ENCODE measurements at regions not wholly inside any gene's neighbourhood (a gene's known extent, or its start where the extent isn't known, plus 50 kb on each side); places are given as distances from the start of the nearest gene placed in this dataset.
"Not testable (repeated sequence)": the region's sequence is repeated elsewhere in the genome, so short reads cannot be mapped to it uniquely, and the experiment has no call there.

DNA sequence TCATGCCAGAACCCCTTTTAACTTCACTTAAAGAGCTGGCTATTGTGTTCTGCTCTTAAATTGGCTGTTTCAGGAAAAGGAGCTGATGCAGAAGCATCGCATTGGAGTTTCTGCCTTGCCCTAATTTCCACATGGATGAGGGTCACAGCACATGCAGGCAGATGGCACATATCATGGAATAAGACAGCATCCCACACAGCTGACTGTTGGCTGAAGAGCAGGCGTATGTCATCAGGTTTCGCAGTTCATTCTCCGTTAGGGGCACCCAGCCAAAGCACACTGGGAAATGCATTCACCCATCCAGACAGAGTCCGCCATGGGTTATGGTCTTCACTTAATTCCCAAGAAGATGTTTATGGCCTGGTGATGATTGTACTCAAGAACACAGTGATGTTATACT, 572.5 kb downstream of the LIG4 start:
- no peak for DNase-seq

DNA sequence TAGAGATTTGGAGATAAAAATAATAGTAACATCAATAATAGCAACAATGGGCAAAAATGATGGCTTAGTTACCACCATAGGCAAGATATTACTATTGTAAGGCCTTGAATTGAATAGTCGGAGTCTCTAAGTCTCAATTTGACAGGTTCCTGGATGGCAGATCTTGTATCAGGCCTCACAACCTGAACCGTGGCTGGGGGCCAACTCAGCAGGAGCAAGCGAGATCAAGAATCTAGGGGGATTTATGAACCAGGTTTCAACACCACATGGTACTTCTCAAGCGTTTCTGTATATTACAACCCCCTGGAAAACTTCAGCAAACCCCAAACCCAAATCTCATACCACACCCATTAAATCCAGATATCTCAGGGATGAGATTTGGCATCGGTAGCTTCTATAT, 573.8 kb downstream of the LIG4 start:
- DNase-seq = no peak

DNA sequence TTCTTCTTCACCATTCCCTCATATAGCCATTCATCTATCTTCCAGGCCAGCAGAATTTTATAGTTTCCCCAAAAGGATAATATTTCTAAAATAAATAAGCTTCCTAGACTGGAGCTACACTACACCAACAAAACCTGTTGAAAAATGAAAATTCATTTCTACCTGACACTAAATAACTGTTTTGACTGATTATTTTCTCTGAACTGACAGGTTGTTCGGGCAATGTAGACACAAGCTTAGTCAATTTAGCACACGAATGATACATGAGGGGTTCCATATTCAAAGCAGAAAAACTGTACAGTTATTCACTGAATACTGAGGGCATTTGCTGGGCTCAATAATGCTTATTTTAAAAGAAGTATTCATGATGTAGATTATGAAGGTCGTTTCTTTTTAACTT, 589.7 kb downstream of the LIG4 start:
- no peak for DNase-seq

DNA sequence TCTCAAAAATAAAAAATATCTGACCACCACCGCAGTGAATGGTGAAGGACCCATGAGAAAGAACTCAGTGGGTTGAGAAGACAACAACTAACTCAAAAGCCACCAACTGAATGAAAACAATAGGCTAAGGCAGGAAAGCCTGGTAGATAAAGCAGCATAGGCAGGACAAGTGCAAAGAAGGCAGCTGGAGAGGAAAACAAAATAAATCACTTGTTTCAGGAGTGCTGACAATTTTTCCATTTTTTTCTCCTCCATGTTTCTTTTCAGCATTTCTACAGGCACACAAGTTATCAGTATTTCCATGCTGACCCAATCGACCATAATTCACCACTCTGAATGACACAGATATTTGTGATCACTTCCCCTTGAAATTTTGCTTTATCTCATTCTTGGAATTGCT, 597.8 kb downstream of the LIG4 start:
- DNase-seq = no peak

DNA sequence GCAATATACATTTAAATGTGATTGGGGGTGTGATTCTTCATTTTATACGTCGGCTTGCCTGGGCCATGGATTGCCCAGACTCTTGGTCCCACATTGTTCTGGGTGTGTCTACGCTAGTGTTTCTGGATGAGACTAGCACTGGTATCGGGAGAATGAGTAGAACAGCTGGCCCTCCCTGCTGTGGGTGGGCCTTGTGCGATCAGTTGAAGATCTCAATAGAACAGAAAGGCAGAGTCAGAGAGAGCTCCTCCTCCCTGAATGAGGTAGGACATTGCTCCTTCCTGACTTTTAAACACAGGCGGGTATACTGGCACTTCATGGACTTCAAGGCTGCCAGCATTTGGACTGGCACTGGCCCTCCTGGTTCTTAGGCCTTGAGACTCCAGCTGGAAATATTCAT, 603.0 kb downstream of the LIG4 start:
- DNase-seq = no peak

DNA sequence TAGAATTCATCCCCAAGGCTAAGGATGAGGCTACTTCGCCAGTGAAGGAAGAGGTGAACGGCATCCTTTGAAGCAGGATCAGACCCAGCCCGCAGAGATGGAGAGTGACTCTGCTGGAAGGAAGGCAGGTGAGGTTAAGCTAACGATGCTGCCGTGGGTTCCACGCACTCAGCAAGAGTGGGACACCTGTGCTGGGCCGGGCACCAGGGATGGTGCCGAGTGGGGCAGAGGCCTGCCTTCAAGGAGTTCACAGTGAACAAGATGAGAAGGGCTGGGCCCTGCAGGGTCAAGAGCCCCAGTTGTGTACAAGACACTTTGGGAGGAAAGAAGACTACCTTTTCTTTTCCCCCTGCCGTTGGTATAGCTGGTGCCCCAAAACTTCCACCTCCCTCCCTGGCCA, 606.6 kb downstream of the LIG4 start:
- no peak for DNase-seq

DNA sequence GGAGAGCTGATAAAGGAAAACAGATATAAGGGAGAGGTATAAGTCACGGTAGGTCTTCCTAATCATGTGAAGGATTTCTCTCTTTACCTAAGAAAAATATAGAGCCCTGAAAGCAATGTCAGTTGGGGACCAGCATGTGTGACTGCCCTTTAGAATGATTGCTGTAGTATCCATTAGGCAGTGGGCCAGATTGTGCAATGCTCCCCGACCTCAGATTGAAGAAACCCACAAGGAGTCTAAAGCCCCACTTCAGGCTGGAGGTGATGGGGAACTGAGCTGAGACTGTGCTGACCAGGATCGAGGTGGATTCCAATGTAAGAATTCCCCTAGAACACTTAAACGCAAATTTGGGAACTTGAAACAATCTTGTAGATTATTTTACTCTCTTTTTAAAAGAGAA, 614.4 kb downstream of the LIG4 start:
- DNase-seq = no peak

DNA sequence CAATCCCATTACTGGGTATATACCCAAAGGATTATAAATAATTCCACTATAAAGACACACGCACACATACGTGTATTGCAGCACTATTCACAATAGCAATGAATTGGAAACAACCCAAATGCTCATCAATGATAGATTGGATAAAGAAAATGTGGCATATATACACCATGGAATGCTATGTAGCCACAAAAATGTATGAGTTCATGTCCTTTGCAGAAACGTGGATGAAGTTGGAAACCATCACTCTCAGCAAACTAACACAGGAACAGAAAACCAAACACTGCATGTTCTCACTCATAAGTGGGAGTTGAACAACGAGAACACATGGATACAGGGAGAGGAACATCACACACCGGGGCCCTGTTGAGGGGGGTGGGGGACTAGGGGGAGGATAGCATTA, 619.0 kb downstream of the LIG4 start:
- DNase-seq = not testable (repeated sequence)

DNA sequence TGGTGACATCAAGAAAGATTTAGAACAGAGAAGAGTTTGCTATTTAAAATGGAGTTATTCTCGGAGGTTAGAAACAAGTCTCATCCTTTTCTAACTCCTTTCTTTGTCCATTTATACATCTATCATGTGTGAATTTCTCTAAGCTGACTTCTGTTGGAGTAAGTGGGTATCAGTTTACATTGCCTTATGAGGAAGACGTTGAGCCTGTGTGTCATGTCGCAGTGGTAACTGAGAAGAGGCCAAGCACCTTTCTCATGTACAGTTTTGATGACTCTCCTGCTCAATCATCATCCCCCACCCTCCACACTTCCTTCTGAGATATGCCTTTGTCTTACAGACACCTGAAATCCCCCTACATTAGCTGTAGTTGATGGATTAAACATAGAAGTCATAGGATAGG, 624.8 kb downstream of the LIG4 start:
- DNase-seq = no peak

DNA sequence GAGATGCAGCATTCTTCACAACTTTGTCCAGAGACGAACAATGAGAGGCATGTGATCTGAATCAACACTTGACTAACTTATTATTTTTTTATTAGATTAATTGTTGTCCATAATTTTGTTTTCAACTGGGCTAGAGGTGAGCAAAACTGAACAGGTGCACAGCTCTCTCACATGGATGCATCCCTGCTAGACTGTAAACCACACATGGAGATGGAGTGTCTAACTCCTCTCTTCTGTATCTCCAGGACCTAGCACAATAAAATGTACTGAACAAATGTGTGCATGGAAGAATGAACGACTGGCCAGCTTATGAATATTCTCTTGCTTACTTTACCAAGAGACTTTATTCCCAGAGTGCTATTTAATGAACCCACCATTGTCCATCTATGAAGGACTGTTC, 627.7 kb downstream of the LIG4 start:
- no peak for DNase-seq

DNA sequence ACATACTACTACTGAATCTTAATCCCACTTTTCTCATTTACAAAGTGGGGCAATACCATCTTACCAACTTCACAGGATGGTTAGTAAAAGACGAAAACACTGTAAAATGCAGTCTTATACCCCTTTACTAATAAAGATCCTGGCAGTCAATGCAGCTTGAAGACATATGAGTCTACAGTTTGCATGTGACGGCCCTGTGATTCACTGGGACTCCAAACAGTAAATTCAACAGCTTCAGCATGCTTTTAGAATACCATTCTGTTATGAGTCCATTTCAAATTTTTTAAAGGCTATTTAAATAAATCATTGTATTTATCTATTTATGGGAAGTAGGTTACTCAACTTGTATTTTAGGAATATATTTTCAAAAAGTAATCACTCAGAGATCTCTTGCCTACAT, 629.1 kb downstream of the LIG4 start:
- no peak for DNase-seq

DNA sequence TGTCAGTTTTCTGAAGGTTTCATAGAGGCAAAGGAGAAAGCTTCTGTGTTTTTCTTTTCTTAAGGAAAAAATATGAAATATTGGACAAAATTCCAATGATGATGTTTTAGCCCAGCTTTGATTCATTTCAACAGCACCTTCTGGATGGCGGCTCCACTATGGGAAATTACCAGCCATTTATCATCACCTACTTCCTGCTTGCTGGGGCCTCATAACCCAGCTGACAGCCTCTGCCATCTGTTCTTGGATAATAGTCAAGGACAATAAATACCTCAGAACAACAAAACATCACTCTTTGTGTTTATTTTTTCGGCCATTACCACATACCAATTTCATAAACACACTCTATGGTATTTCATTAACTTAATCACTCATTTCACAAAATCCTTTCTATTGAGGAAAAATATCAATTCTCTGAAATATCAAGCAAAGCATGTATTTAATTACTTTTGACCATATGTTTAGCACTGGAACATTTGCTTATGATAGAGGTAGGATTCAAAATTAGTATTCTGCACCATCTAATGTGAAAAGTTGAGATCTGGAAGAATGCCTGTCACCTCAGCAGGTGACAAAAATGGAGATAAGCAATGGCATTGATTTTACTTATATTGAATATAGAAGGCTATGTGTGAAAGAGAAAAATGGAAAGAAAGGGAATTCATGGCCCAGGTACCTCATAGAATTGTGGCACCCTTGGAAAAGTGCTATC, 629.7 kb downstream of the LIG4 start:
- no peak for DNase-seq

DNA sequence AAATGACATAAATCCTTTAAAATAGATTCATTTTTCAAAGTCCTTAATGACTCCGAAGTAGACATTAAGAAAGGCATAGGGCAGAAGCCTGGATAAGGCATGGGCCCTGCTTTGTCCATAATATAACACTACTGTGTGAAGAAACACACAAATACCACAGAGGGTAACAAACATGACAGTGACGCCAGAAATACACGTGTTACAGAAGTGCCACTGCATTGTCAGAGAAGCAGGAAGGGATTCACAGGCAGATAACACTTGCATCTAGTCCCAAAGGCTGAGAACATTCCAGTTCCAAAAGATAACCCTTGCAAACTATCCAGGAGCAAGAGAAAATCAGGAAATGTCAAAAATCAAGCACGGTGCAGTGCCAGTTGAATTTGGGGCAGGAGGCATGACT, 633.2 kb downstream of the LIG4 start:
- DNase-seq = no peak

DNA sequence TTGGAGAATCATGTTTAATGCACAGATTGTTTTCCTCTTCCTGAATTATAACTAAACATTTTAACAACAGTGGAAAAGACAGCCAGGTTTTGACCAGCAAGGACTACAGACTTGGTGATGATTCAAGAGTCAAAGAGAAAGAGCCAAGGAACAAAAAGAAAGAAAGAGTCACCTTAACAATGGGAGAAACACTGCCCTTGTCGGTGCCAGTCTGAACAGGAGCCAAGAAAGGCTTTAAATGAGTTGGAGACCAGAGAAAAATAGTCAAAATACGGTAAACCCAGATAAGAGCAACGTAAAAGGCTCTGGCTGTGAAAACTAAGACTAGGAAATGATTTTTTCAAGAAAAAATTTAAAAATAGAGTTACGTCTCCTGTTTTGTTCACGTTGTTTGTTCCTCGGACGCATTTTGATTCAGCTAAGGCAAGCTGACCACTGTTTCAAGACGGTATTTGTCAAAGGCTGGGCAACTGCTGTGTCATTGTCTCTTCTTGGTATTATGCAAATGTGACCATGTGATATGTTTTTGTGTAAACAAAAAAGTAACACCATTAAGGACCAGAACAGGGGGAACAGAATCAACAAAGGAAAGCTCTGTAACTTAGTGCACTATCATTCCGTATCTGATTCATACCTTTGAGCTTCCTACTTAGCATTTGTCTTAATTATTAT, 634.5 kb downstream of the LIG4 start:
- no peak for DNase-seq

DNA sequence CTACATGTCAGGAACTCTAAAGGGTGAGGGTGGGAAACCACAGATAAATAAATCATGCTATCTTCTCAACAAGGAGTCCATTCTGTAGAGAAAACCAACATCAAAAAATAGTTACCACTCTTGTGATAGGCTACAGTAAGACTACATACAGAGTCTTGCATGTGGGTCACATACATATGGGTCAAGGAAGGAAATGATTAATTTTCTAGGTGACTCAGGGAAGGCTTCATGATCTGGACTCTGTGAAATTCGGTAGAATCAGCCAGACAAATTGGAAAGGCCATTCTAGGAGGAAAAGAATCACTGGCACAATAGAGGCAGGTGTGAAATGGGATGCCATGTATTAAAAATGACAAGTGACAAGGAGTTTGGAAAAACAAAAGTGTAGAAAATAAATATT, 638.9 kb downstream of the LIG4 start:
- no peak for DNase-seq

DNA sequence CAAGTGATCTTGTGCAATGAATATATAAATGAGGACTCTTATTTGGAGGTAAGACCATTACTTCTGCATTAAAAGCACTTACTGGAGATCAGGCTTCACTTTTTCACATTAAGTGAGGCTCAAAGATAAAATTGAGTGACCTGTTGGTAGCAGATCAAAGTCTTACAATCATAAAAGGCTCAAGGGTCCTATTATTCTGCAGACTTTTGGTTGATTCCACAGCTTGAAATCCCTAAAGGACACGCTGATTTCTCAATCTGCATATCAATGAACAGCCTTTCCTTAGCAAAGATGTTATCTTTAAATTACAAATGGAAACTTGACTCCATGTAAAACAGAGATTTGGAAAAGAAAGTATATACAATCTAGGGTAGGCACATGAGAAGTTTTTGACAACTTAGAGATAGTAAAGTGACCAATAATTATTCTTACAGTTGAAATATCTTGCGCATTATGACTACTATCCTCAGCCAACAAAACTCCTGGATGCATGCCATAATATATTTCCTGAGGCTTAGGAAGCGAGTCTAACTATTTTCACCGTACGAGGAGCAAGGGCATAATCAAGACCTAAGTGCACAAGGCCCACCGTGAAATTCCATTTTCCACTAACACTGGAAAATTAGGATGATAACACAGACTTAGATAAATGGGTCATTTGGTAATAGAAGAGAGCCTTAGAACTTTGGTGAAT, 640.7 kb downstream of the LIG4 start:
- no peak for DNase-seq

DNA sequence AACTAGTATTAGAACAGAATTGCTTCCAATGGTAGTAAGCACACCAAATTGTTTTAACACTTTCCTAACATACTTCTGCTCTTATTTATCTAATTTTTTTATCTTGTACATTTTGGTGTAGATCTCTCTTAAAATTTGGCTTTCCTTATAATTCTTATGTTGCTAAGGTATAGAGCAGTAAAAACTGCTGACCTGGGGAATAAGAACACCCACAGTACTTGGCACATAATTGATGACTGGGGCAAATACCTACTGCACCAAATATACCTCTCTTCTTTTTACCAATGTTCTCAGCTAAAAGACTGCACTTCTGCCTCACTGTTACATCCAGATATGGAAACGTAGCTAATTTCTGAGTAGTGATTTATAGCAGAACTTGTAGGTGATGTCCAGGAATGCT, 642.2 kb downstream of the LIG4 start:
- no peak for DNase-seq

DNA sequence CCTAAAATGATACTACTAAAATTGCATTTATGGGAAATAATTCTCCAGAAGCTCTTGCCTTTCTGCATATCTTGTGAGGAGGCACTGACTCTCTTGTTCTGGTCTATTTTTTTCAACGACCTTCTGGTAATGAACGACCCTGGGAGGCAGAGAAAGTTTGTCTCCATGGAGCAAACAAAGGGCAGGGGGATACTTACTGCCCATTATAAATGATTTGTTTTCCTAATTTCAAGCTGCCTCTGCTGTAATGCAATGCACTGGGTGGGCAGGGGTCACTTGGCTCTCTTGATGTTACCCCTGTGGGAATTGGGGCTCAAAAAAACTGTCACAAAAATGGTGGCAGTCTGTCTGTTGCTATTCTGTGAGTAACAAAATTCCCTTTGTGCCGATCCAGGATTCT, 643.2 kb downstream of the LIG4 start:
- no peak for DNase-seq

DNA sequence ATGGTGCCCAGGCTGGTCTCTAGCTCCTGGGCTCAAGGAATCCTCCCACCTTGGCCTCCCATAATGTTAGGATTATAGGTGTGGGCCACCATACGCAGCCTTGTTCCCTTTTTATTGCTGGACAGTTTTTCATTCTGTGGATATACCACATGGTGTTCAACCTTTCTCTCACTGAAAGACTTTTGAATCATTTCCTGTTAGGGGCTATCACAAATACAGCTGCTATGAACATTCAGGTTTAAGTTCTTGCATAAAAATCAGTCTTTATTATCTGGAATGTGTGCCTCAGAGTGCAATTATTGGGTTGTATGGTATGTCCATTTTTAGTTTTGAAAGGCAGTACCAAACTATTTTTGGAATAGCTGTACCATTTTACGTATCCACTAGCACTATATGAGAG, 647.2 kb downstream of the LIG4 start:
- DNase-seq = no peak

DNA sequence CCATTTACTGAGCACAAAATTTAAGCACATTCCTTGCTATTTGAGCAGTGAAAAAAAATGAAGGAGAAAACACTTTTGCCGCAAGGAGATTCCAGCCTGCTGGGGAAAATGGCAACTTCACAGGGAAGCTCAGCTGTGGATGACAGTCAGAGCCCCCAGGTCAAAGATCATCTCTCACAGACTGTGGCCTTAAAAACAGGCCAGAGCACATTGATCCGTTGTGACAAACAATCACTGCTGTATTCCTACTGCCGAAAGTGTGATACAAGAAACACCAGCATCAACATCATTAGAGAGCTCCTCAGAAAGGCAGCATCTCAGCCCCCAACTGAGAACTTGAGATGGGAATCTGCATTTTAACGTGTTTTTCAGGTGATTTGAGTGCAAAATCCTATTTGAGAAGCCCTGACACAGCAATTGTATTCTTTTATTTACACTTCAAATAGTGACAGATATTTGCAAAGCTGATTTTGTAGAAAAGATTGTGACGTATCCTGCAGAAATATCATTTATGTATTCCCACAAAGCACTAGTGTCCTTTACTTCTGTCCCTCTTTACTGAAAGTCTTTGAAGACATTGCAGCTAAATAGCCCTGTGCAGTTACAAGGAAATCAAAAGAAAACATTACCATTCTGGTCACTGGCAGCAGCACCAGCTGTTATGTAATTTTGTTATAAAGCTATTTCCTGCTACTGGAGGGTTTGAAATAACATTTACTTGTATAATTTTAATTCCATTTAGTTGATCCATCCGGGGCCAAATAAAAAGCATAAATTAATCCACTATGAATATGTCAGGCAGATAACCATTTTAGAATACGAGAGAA, 652.0 kb downstream of the LIG4 start:
- DNase-seq = no peak

DNA sequence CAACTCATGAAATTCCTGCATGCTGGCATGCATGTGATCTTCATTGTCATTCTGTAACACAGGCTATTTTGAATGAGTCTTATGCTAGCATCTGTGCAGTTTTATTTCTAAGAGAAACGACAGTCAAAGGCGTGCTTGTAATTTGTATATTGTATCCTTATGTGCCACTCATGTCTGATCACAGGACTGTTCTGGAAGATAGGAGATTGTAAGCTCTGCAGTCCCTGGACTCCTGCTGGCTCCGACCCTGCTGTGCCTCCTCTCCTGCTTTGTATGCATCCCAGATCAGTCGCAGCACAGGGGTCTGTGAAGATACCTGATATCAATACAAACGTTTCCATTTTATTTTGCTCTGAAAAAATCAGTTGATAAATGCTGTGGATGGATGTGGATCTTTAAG, 653.1 kb downstream of the LIG4 start:
- DNase-seq = no peak

DNA sequence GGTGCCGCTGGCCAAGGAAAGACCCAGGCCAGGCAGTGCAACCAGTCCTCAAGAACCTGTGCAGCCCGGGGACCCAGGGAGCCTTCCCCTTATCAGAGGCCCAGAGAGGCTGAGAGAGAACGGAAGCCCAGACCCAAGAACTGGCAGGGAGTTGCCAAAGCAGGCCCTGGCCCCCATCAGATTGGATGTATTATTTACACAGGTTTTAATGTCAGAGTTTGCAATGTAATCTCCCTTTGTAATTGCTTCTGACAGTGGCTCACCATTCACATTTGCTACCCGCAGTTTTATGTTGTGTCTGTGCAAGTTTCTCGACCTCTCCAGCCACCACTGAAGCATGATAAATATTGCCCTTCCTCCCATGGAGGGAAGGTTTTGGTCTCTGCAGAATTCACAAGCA, 660.9 kb downstream of the LIG4 start:
- DNase-seq = no peak

DNA sequence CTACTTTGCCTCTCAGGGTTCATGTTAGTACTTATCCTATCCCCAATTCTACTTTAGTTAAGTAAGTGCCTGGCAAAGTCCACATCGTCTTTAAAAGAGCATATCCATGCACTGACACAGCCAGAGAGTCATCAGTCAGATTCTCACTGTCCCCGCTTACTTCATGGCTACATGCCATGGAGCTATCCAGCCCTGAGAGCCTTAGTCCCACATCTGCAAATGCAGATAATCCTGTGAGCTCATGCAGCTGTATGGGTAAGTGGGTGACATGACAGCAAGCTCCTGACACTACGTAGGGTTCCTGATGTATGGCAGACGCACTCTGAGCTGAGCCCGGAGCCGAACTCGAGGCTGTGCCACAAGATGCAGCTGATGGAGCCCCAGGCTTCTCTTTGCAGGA, 661.5 kb downstream of the LIG4 start:
- no peak for DNase-seq

DNA sequence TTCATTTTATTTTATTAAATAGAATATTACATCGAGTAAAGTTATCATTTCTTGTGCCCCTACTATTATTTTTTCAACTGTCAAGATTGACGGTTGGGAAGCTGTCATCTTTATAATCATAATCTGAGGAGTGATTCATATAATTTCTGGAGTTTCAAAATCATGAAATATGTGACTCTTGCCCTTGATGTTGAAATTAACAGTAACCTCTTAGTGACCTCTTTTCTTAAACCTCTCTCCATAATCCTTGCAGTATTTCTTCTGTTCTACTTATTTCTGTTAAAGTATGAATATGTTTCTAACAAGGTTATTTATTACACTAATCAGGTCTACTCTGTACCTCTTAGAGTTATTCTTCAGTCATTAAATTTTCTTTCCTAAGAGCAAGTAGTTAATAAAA, 663.8 kb downstream of the LIG4 start:
- no peak for DNase-seq

Data from suppressor macrophage treated with lipopolysaccharide for 1 hour (primary cell).